AG09319 (cell line): ENCODE measurements at regions not wholly inside any gene's neighbourhood (a gene's known extent, or its start where the extent isn't known, plus 50 kb on each side); places are given as distances from the start of the nearest gene placed in this dataset.
"Not testable (repeated sequence)": the region's sequence is repeated elsewhere in the genome, so short reads cannot be mapped to it uniquely, and the experiment has no call there.

Experiments used
- DNase-seq: peaks from one replicate; pipeline ENCODE4 v3.0.0-alpha.2; 2010; ENCODE audit warnings: low read depth; ENCODE audit errors: extremely low read depth
- CTCF ChIP-seq: IDR thresholded peaks from 2 replicates; pipeline ENCODE4 v1.5.1; 2011; ENCODE audit warnings: low read depth, mild to moderate bottlenecking, inconsistent platforms, low read length, moderate library complexity

GRCh38 chr14:84087986-84088531 is 1441.9 kb upstream of the FLRT2 start:
- no peak for TF ChIP-seq CTCF
- DNase-seq, result peak; percentile 27

- no peak for TF ChIP-seq CTCF
- no peak for DNase-seq
Observed at GRCh38 chr14:84090837-84091236, 1439.1 kb upstream of the FLRT2 start.

GRCh38 chr14:84095681-84096080 is 1434.3 kb upstream of the FLRT2 start:
- no peak for TF ChIP-seq CTCF
- no peak for DNase-seq

GRCh38 chr14:84098261-84098660 is 1431.7 kb upstream of the FLRT2 start:
- no peak for TF ChIP-seq CTCF
- DNase-seq, result no peak

- not testable (repeated sequence) for DNase-seq
Observed at GRCh38 chr14:84099560-84099959, 1430.4 kb upstream of the FLRT2 start.

- DNase-seq, result no peak
- TF ChIP-seq CTCF, result no peak
Observed at GRCh38 chr14:84107835-84108343, 1422.1 kb upstream of the FLRT2 start.

- DNase-seq, result no peak
- no peak for TF ChIP-seq CTCF
Observed at GRCh38 chr14:84108746-84109457, 1421.0 kb upstream of the FLRT2 start.

- TF ChIP-seq CTCF, result no peak
Observed at GRCh38 chr14:84112589-84112988, 1417.4 kb upstream of the FLRT2 start.

More at GRCh38 chr14:84112589-84112988, 1417.4 kb upstream of the FLRT2 start:
- DNase-seq, result no peak
